Astrocyte of the spinal cord (primary cell): ENCODE measurements at regions not wholly inside any gene's neighbourhood (a gene's known extent, or its start where the extent isn't known, plus 50 kb on each side); places are given as distances from the start of the nearest gene placed in this dataset.

Experiments
- DNase-seq: peaks from one replicate; pipeline ENCODE4 v3.0.0; 2011; ENCODE audit warnings: low read depth, low spot score
- H3K4me3 ChIP-seq: 2 replicates; pipeline ENCODE4 v1.5.1; 2011; ENCODE audit warnings: low read depth, mild to moderate bottlenecking, low read length, moderate library complexity
- in situ Hi-C: cut with HindIII; loops from 2 replicates; pipeline ENCODE4 v1.10.0; 2017; ENCODE audit warnings: low sequenced_read_pairs
- TF ChIP-seq, protein P1 (sequence below): IDR thresholded peaks from 2 replicates; pipeline ENCODE4 v1.5.1; 2012; ENCODE audit warnings: low read depth, mild to moderate bottlenecking, low read length, inconsistent platforms

DNA sequence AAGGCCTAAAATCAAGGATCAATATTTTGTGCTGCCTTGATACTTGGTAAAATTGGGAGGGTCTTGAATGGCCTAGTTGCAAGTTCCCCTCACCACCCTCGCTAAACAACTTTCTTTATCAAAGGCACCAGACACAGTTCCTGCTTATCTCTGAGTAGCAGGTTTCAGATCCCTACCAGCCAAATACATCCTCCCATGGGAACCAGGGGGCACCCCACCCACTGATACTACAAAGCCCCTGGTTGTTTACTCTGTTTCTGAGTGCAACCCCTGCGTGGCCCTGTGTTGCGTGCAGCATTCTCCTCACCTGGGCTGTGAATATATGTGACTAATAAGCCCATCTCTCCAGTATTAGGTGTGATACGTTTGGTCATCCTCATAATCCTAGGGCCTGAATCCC lies 314.9 kb downstream of the DRD1 start:
- in situ Hi-C loops, result no loop called here
- no peak overlapping the region for H3K4me3 ChIP-seq
- DNase-seq, result no peak
- TF ChIP-seq, protein P1, sequence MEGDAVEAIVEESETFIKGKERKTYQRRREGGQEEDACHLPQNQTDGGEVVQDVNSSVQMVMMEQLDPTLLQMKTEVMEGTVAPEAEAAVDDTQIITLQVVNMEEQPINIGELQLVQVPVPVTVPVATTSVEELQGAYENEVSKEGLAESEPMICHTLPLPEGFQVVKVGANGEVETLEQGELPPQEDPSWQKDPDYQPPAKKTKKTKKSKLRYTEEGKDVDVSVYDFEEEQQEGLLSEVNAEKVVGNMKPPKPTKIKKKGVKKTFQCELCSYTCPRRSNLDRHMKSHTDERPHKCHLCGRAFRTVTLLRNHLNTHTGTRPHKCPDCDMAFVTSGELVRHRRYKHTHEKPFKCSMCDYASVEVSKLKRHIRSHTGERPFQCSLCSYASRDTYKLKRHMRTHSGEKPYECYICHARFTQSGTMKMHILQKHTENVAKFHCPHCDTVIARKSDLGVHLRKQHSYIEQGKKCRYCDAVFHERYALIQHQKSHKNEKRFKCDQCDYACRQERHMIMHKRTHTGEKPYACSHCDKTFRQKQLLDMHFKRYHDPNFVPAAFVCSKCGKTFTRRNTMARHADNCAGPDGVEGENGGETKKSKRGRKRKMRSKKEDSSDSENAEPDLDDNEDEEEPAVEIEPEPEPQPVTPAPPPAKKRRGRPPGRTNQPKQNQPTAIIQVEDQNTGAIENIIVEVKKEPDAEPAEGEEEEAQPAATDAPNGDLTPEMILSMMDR, result no peak

DNA sequence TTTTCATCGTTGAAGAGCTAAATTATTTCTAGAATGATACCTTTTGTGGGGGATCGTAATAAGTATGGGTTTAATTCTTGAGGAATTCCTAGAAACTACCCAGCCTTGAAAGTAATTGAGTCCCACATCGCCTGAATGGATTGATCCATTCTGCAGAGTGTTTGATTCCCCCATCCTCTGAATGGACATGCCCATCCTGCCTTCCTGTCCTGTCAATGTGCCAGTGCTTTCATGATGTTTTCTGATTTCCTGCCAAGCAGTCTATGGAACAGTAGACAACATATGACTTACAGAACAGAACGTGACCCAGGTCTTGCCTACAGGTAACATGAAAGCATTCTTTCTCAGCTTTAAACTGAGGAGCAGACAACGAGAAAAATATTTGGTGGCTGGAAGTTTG lies 319.2 kb downstream of the DRD1 start:
- in situ Hi-C loops, result no loop called here
- TF ChIP-seq, protein P1, result no peak
- DNase-seq, result no peak

DNA sequence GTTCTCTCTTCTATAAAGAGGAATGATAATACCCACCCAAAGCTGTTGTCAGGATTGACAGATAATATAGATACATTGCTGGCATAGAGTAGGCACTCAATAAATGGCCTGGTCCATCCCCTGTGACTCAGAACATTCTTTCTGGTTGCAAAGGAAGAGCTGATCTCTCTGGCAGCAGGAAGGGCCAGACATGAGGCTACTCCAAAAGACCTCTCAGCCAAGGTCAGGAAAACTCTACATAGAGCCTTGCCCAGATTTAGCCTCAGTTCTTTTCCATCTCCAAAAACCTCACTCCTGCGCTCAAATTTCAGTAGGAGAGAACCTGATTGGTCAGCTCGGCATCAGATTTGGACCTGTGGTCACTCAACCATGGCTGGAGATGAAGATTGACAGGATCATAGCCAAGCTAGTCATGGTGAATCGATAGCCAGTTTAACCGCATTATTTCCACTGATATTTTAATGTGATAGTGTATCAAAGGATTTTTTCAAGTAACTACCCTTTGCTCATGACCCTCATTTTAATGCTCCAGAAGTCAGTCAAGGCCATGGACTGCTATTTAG lies 319.6 kb downstream of the DRD1 start:
- TF ChIP-seq, protein P1, result no peak
- no peak for DNase-seq
- in situ Hi-C loops, result no loop called here
- no peak overlapping the region for H3K4me3 ChIP-seq

More for the DNA sequence above, 319.2 kb downstream of the DRD1 start:
- no peak overlapping the region for H3K4me3 ChIP-seq

DNA sequence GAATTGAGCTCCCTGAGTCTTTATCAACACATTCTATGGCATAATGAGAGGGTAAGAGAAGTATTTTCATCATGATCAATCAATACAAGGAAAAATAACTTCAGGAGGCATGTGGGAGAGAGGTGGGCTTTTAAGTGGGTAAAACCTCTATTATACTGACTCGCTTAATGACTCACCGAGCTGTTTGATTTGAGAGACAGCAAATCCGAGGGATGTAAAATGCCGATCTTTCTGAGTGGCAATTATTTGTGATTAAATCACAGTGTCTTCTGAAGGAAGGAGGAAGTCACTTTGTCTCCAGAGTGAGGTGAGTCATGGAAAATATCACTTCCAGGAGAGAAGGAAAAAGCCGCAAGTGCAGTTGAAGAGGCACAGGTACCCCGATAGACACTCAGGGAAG lies 320.4 kb downstream of the DRD1 start:
- no peak overlapping the region for H3K4me3 ChIP-seq
- TF ChIP-seq, protein P1, result no peak
- in situ Hi-C loops, result no loop called here
- DNase-seq, result no peak

DNA sequence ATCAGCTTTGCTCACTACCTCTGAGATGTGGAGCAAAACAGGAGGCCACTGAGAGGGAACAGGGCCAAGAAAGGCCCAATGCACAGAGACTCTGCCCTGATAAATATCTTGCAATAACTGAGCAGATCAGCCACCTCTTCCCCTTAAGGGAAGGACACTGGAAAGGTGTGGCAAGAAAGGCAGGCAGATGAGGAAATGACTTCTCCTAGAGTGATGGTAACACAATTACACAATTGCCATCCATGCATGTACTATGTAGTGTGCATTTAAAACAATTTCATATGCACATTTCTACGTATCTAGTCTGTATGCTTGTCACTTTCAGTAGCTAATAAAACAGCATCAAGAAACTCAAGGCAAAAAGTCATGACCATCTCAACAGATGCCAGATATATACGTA lies 322.5 kb downstream of the DRD1 start:
- in situ Hi-C loops, result no loop called here
- H3K4me3 ChIP-seq, result no peak overlapping the region
- no peak for DNase-seq
- TF ChIP-seq, protein P1, result no peak

DNA sequence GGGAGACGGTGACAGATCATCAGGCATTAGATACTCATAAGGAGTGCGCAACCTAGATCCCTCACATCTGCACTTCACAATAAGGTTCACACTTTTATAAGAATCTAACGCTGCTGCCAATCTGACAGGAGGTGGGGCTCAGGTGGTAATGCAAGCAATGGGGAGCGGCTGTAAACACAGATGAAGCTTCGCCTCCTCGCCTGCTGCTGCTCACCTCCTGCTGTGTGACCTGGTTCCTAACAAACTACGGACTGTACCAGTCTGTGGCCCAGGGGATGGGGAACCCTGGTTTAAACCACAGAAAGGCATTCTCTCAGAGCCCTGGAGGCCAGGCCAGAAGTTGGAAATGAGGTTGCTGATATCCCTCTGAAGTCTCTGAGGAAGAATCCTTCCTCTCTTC lies 323.6 kb downstream of the DRD1 start:
- in situ Hi-C loops, result no loop called here
- no peak overlapping the region for H3K4me3 ChIP-seq
- DNase-seq, result no peak
- TF ChIP-seq, protein P1, result no peak
